Retinal pigment epithelial cell (primary cell): ENCODE measurements at regions not wholly inside any gene's neighbourhood (a gene's known extent, or its start where the extent isn't known, plus 50 kb on each side); places are given as distances from the start of the nearest gene placed in this dataset.
A peak's percentile ranks its signal among the peaks of the same experiment; 100 is the strongest.

Source experiments
- DNase-seq: peaks from one replicate; pipeline ENCODE4 v3.0.0-alpha.2; 2010; ENCODE audit warnings: low read depth
- H3K4me3 ChIP-seq: 2 replicates; pipeline ENCODE4 v1.5.1; 2011; ENCODE audit warnings: mild to moderate bottlenecking, low read length, control low read depth, moderate library complexity
- TF ChIP-seq, protein P1 (sequence below): conservative IDR thresholded peaks from 2 replicates; pipeline ENCODE4 v1.5.1; 2011; ENCODE audit warnings: low read depth, low read length, control low read depth, inconsistent platforms

DNA sequence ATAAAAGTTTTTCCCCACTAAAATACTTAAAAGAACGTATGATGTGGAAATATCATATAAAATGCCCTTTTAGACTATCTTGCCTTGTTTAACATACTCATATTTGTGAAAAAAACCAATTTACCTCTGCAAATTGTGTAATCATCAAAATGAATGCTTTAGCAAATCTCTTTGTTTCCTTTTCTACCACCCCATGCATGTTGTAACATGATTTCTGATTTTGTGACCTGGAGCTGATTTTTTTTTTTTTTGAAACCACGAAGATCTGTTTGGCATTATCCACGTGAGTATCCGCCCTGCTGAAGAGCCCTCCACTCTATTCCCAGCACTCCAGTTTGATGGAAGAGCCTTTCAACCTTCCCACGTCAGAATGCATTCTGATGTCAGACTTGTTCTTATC, 245.8 kb upstream of the NBEA start:
- no peak for DNase-seq
- TF ChIP-seq, protein P1, sequence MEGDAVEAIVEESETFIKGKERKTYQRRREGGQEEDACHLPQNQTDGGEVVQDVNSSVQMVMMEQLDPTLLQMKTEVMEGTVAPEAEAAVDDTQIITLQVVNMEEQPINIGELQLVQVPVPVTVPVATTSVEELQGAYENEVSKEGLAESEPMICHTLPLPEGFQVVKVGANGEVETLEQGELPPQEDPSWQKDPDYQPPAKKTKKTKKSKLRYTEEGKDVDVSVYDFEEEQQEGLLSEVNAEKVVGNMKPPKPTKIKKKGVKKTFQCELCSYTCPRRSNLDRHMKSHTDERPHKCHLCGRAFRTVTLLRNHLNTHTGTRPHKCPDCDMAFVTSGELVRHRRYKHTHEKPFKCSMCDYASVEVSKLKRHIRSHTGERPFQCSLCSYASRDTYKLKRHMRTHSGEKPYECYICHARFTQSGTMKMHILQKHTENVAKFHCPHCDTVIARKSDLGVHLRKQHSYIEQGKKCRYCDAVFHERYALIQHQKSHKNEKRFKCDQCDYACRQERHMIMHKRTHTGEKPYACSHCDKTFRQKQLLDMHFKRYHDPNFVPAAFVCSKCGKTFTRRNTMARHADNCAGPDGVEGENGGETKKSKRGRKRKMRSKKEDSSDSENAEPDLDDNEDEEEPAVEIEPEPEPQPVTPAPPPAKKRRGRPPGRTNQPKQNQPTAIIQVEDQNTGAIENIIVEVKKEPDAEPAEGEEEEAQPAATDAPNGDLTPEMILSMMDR, result no peak
- H3K4me3 ChIP-seq, result no peak overlapping the region

DNA sequence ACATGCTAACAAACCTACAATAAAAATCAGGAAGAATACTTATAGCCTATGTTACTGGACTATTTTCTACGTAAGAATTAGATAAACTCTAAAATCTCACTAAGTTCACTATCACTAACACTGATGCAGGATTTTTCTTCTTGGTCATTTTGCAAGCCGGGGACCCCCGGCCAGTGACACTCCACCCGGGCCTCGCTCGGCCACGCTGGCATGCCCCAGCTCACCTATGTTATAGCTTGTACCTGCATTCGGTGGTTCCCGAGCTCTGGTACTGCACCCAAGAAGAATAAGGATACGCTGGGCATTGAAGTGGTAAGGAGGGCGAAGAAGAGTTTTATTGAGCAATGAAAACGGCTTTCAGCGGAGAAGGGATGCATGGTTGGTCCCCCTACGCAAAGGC, 245.3 kb upstream of the NBEA start:
- no peak overlapping the region for H3K4me3 ChIP-seq
- TF ChIP-seq, protein P1, result no peak
- no peak for DNase-seq

DNA sequence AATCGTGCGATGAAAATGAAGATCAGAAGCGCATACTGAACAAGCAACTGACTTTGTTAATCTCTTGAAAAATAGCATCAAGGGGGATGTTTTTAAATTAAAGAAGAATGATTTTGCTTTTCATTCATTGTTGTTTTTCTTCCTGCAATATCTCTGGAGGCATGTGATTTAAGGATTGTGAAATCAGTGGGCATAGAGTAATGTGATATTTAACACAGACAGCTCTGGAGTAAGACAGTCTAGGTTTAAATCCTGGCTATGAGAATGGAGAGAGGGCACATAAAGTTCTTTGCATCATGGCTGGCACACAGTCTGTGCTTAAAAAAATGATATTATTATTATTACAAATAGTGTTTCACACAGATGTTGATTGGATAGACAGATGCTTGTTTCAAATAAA, 243.1 kb upstream of the NBEA start:
- TF ChIP-seq, protein P1, result no peak
- DNase-seq, result peak; percentile 24
- H3K4me3 ChIP-seq, result no peak overlapping the region

DNA sequence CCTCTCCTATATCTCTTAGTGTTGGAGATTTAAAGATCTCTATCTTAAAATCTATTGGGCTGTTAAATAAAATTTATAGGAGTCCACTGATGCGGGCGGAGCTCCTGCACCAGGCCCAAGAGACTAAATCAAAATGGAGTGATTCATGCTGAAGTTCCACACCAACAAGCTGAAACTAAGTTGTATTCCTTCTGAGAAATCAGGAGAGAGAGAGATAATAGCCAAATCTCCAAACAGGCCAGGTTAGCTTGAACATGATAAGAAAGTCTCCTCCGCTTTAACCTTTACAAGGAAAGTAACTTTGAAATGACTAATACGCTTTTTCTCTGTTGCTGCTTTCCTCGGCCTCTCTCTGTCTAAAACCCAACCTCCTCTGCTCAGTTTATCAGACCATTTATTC, 241.9 kb upstream of the NBEA start:
- no peak overlapping the region for H3K4me3 ChIP-seq
- TF ChIP-seq, protein P1, result no peak
- no peak for DNase-seq

DNA sequence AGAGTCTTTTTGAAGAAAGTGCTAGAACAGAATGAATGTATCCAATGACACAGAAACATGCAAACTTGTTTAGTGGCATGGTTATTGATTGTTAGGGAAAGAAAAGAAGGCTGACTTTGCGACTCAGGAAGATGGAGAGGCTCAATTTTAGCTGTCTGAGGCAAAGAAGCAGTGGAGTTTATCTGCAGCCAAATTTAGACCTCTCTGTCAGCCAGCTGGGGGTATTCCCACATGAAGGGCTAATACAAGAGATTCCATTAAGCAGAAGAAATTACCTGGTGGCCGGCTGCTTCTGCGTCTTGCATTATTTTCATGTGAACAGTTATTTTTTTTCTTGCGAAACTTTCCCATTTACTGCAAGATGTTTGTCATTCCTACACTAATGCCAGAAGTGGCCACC, 240.2 kb upstream of the NBEA start:
- no peak for DNase-seq
- TF ChIP-seq, protein P1, result no peak
- H3K4me3 ChIP-seq, result no peak overlapping the region

DNA sequence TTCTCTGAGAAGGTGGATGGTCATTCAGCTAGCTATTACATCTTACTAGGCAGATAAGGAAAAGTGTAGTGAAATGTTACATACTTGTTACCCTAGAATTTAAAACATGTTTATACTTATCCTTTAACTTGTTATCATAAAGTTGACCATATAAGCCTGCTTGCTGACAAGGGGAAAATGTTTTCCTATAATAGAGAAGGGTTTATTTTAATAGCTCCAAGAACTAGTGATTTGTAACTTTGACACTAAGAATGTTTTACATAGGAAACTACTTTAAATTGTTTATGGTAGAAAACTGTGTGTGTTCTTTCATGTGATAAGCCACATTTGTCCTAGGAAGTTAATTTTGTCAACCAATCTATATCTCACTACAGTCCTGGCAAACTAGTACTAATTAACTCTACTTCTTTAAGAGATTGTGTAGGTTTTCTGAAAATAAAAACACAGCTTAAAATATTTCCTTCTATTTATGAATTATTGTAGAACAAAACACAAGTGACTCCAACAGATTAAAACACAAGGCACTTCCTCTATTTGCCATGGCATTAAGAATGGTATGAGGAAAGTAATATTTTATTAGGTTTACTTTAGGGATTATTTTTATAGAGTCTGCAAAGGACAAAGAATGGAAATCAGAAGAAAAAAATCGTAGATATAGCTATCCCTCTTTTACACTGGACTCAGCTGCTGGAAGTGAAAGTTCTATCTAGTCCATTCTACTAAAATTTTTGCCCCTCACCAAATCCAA, 233.3 kb upstream of the NBEA start:
- TF ChIP-seq, protein P1, result no peak
- no peak for DNase-seq
- no peak overlapping the region for H3K4me3 ChIP-seq
